H1 (cell line): ENCODE measurements at regions not wholly inside any gene's neighbourhood (a gene's known extent, or its start where the extent isn't known, plus 50 kb on each side); places are given as distances from the start of the nearest gene placed in this dataset.

Experiments used
- CTCF ChIA-PET: fragments of 300-600 bp; sonication (Branson Sonifier 250); formaldehyde crosslinking; loops from one replicate; lab custom pipeline; 2021; ENCODE audit not compliant: partially characterized antibody; lab: Charles Lee
- POLR2A ChIA-PET: fragments of 300-600 bp; sonication (Branson Sonifier 250); formaldehyde crosslinking; loops from one replicate; lab custom pipeline; 2021; ENCODE audit warnings: inconsistent platforms; ENCODE audit not compliant: partially characterized antibody; lab: Charles Lee
- DNase-seq, 2 experiments: peaks; one replicate each; pipeline versions ENCODE4 v3.0.0 to v3.0.0-alpha.2; 2010 to 2022; ENCODE audit warnings: low spot score in 2 of 2, low read depth in 1 of 2, mixed read lengths in 1 of 2
- FAIRE-seq: peaks from 2 replicates; lab custom pipeline; 2011; peaks lifted over from hg19 to GRCh38; lab: Jason Lieb, UNC
- H2AFZ ChIP-seq: 2 replicates; pipeline ENCODE4 v1.8.1; 2012; ENCODE audit warnings: low read length, inconsistent platforms
- H2AK5ac ChIP-seq: 2 replicates; pipeline ENCODE4 v1.6.1; 2013; ENCODE audit warnings: low read depth, low read length
- H2BK120ac ChIP-seq: replicated peaks from 2 replicates; pipeline ENCODE3; 2013; ENCODE audit warnings: low read depth, low read length, inconsistent platforms
- H2BK12ac ChIP-seq: 2 replicates; pipeline ENCODE4 v1.6.1; 2013; ENCODE audit warnings: low read depth, low read length
- H2BK15ac ChIP-seq: 2 replicates; pipeline ENCODE4 v1.6.1; 2013; ENCODE audit warnings: low read length
- H2BK20ac ChIP-seq: 2 replicates; pipeline ENCODE4 v1.6.1; 2013; ENCODE audit warnings: low read length
- H2BK5ac ChIP-seq: 2 replicates; pipeline ENCODE4 v1.6.1; 2013; ENCODE audit warnings: low read depth, low read length
- H3K14ac ChIP-seq: 2 replicates; pipeline ENCODE4 v1.6.1; 2013; ENCODE audit warnings: inconsistent platforms; ENCODE audit not compliant: insufficient read length
- H3K18ac ChIP-seq: 2 replicates; pipeline ENCODE4 v1.6.1; 2013; ENCODE audit warnings: low read length; ENCODE audit errors: extremely low read depth
- H3K23ac ChIP-seq: 2 replicates; pipeline ENCODE4 v1.6.1; 2013; ENCODE audit warnings: inconsistent platforms; ENCODE audit not compliant: insufficient read length
- H3K23me2 ChIP-seq: 2 replicates; pipeline ENCODE4 v1.6.1; 2013; ENCODE audit warnings: low read depth, low read length
- H3K27ac ChIP-seq: 2 replicates; pipeline ENCODE4 v1.6.1; 2011; ENCODE audit warnings: low read depth, low read length, inconsistent platforms
- H3K27me3 ChIP-seq, 4 experiments: replicated peaks in 1 of 4; 1 replicate in 1 of 4; 2 replicates in 3 of 4; pipeline versions ENCODE4 v1.6.1 to v1.8.1; 2011 to 2013; ENCODE audit warnings: low read length in 3 of 4, mild to moderate bottlenecking in 3 of 4, inconsistent platforms in 2 of 4, mixed read lengths in 2 of 4, moderate library complexity in 1 of 4; ENCODE audit not compliant: control insufficient read depth in 3 of 4, insufficient read depth in 3 of 4; ENCODE audit errors: extremely low read depth in 1 of 4
- H3K36me3 ChIP-seq, 4 experiments: 2 replicates each; pipeline versions ENCODE4 v1.6.1 to v1.8.1; 2011 to 2013; ENCODE audit warnings: mild to moderate bottlenecking in 4 of 4, low read length in 3 of 4, moderate library complexity in 2 of 4, control low read depth in 1 of 4, inconsistent platforms in 1 of 4; ENCODE audit not compliant: insufficient read depth in 4 of 4, control insufficient read depth in 2 of 4
- H3K4ac ChIP-seq: replicated peaks from 2 replicates; pipeline ENCODE3; 2013; ENCODE audit warnings: low read length, low read depth, mixed read lengths, inconsistent platforms; ENCODE audit not compliant: insufficient read length
- H3K4me1 ChIP-seq, 4 experiments: replicated peaks in 1 of 4; 1 replicate in 1 of 4; 2 replicates in 3 of 4; pipeline versions ENCODE4 v1.6.1 to v1.8.1; 2011 to 2013; ENCODE audit warnings: low read length in 3 of 4, inconsistent platforms in 2 of 4, mixed read lengths in 1 of 4; ENCODE audit not compliant: insufficient read depth in 4 of 4, control insufficient read depth in 3 of 4
- H3K4me2 ChIP-seq, 2 experiments: 2 replicates each; pipeline versions ENCODE4 v1.6.1 to v1.8.1; 2011 to 2013; ENCODE audit warnings: low read depth in 2 of 2, low read length in 2 of 2, control low read depth in 1 of 2, inconsistent platforms in 1 of 2, mild to moderate bottlenecking in 1 of 2; ENCODE audit not compliant: insufficient read depth in 1 of 2
- H3K4me3 ChIP-seq, 4 experiments: fragments of 200-600, 300-600 bp in 1 of 4; sonication (generic), shearing (Covaris generic), sonication (Bioruptor Twin) in 1 of 4; 2 replicates each; pipeline versions ENCODE4 v1.5.1 to v1.8.1; 2011 to 2016; ENCODE audit warnings: low read length in 4 of 4, low read depth in 3 of 4, control low read depth in 2 of 4, inconsistent platforms in 2 of 4, mild to moderate bottlenecking in 2 of 4, mixed read lengths in 1 of 4, moderate library complexity in 1 of 4; ENCODE audit not compliant: insufficient read depth in 2 of 4; ENCODE audit errors: extremely low read depth in 1 of 4
- H3K56ac ChIP-seq: replicated peaks from 2 replicates; pipeline ENCODE3; 2013; ENCODE audit warnings: low read depth, mild to moderate bottlenecking, mixed read lengths, low read length, inconsistent platforms; ENCODE audit not compliant: insufficient read length
- H3K79me1 ChIP-seq: 2 replicates; pipeline ENCODE4 v1.6.1; 2013; ENCODE audit warnings: low read depth, low read length, control low read depth
- H3K79me2 ChIP-seq, 2 experiments: 2 replicates each; pipeline versions ENCODE4 v1.6.1 to v1.8.1; 2012 to 2013; ENCODE audit warnings: low read length in 2 of 2, mild to moderate bottlenecking in 2 of 2, inconsistent platforms in 1 of 2; ENCODE audit not compliant: insufficient read depth in 2 of 2, control insufficient read depth in 1 of 2
- H3K9ac ChIP-seq, 4 experiments: replicated peaks in 1 of 4; 1 replicate in 1 of 4; 2 replicates in 3 of 4; pipeline versions ENCODE4 v1.6.1 to v1.8.1; 2011 to 2013; ENCODE audit warnings: low read depth in 3 of 4, low read length in 3 of 4, control low read depth in 2 of 4, mild to moderate bottlenecking in 2 of 4, moderate library complexity in 2 of 4, inconsistent platforms in 1 of 4; ENCODE audit errors: extremely low read depth in 1 of 4
- H3K9me3 ChIP-seq, 2 experiments: 2 replicates each; pipeline versions ENCODE4 v1.6.1 to v1.8.1; 2012 to 2013; ENCODE audit warnings: mild to moderate bottlenecking in 2 of 2, moderate library complexity in 2 of 2, control low read depth in 1 of 2, inconsistent platforms in 1 of 2, low read depth in 1 of 2, low read length in 1 of 2, mixed read lengths in 1 of 2; ENCODE audit not compliant: insufficient read depth in 2 of 2
- H4K20me1 ChIP-seq, 2 experiments: replicated peaks in 1 of 2; 2 replicates each; pipeline versions ENCODE3 to v1.8.1; 2011 to 2013; ENCODE audit warnings: inconsistent platforms in 2 of 2, low read length in 2 of 2, mild to moderate bottlenecking in 1 of 2; ENCODE audit not compliant: insufficient read depth in 2 of 2, control insufficient read depth in 1 of 2
- H4K5ac ChIP-seq: 2 replicates; pipeline ENCODE4 v1.6.1; 2013; ENCODE audit warnings: low read length, low read depth, mixed read lengths, inconsistent platforms; ENCODE audit not compliant: insufficient read length
- H4K8ac ChIP-seq: 2 replicates; pipeline ENCODE4 v1.8.0; 2013; ENCODE audit warnings: mild to moderate bottlenecking, moderate library complexity, low read length, inconsistent platforms; ENCODE audit not compliant: insufficient read depth; ENCODE audit errors: extremely low read depth
- H4K91ac ChIP-seq: replicated peaks from 2 replicates; pipeline ENCODE3; 2013; ENCODE audit warnings: low read length, mixed read lengths, inconsistent platforms; ENCODE audit not compliant: insufficient read length
- BACH1 ChIP-seq: IDR thresholded peaks from 2 replicates; pipeline ENCODE4 v1.6.1; 2012; ENCODE audit warnings: low read length, improper control_type of control experiment
- BCL11A ChIP-seq, 2 experiments: IDR thresholded peaks; one replicate each; pipeline ENCODE4 v1.6.1; 2011; ENCODE audit warnings: low read depth in 2 of 2, low read length in 2 of 2, mild to moderate bottlenecking in 2 of 2
- NANOG ChIP-seq: IDR thresholded peaks from 2 replicates; pipeline ENCODE4 v1.6.1; 2011; ENCODE audit warnings: low read length, low read depth, mild to moderate bottlenecking, inconsistent platforms; ENCODE audit not compliant: insufficient read depth, poor library complexity, severe bottlenecking
- RFX5 ChIP-seq: IDR thresholded peaks from 2 replicates; pipeline ENCODE4 v1.6.1; 2011; ENCODE audit warnings: low read depth, low read length, improper control_type of control experiment, borderline replicate concordance
- SAP30 ChIP-seq: fragments of 300-600 bp; sonication (generic); IDR thresholded peaks from 2 replicates; pipeline ENCODE4 v1.7.1; 2012; ENCODE audit warnings: low read length, moderate library complexity, mild to moderate bottlenecking, inconsistent platforms; ENCODE audit not compliant: insufficient read depth, insufficient replicate concordance
- WGBS, 2 experiments: shearing (Covaris generic) in 1 of 2; methylation state at CpG; one replicate each; pipeline versions ENCODE4 v1.1.6 to v1.1.7; 2013 to 2015; ENCODE audit warnings: low lambda C conversion rate in 2 of 2, mixed read lengths in 2 of 2, inconsistent platforms in 1 of 2, low coverage in 1 of 2, missing lambda C conversion rate in 1 of 2; ENCODE audit not compliant: insufficient replicate concordance in 2 of 2, insufficient coverage in 1 of 2, insufficient read length in 1 of 2; ENCODE audit errors: extremely low coverage in 1 of 2, missing lambda C conversion rate in 1 of 2; 5-methylcytosine and 5-hydroxymethylcytosine counted together

DNA sequence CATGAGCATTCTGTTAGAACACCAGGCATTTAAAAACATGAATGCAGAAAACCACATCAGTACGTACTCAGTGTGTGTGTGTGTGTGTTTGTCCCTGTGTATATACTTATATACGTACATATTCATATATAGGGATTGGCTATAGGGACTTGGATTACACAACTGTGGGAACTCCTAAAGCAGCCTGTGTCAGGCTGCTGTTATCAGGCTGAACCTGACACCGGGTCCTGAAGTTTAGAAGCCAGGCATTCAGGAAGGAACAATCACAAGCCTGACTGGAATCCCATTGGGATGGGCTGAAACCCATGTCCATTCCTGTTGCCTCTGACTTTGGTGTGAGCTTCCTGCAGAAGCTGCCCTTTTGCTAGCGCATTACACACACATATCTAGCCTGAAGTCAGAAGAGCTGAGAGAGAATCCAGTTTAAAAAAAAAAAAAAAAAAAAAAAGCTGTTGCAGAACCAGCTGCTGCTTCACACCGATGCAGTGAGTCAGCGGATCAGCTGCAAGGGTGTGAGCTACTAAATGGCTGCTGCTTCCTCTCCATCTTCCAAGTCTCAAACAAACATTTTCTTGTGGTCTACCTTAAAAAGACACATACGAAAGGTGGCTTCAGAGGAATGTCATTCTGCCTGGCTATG, 348.1 kb downstream of the THBS2 start:
- no peak overlapping the region for H3K4ac ChIP-seq
- H2AFZ ChIP-seq, result no peak overlapping the region
- H4K8ac ChIP-seq, result no peak overlapping the region
- H3K27ac ChIP-seq, result no peak overlapping the region
- H4K20me1 ChIP-seq, result no peaks in the 10 kb centered on the region
- H3K79me2 ChIP-seq, result no peaks in the 10 kb centered on the region
- no peaks in the 10 kb centered on the region for H3K23me2 ChIP-seq
- no peak overlapping the region for H3K4me3 ChIP-seq
- 71% methylated on average over 7 of the region's 7 CpGs; no CpG with 5 or more reads in 1 of the 2 experiments for WGBS, 2 experiments
- no peak overlapping the region for H2BK5ac ChIP-seq
- FAIRE-seq, result no peak
- no peak overlapping the region for H3K23ac ChIP-seq
- peaks cover 11 to 14% of the 10 kb centered on the region in 2 experiments for H3K9me3 ChIP-seq
- H4K91ac ChIP-seq, result no peak overlapping the region
- H3K27me3 ChIP-seq, result no peaks in the 10 kb centered on the region; a peak in 1 of 7 replicates
- ChIA-PET POLR2A (no interaction called here), CTCF (interaction anchor here (0.5 kb wide), 1 partner anchor 1612 kb away, joined by 3 read pairs; no protein-coding TSS in a partner anchor)
- no peak overlapping the region for H2BK120ac ChIP-seq
- no peak for TF ChIP-seq BCL11A (IDR thresholded peaks at IDR 0.05; ENCODE audit: low read depth in 2 of 2, low read length in 2 of 2)
- TF ChIP-seq SAP30, result no peak
- TF ChIP-seq BACH1, result no peak
- TF ChIP-seq RFX5, result no peak
- TF ChIP-seq NANOG, result no peak
- H3K36me3 ChIP-seq, result peaks cover 0 to 5% (median 0%) of the 10 kb centered on the region in 4 experiments; a peak in 2 of 8 replicates
- H3K56ac ChIP-seq, result no peak overlapping the region
- H2BK15ac ChIP-seq, result no peak overlapping the region
- no peak overlapping the region for H2BK12ac ChIP-seq
- no peak overlapping the region; a peak in 1 of 7 replicates for H3K9ac ChIP-seq
- no peaks in the 10 kb centered on the region for H3K79me1 ChIP-seq
- no peak overlapping the region for H3K4me2 ChIP-seq
- H2BK20ac ChIP-seq, result no peak overlapping the region
- H3K18ac ChIP-seq, result no peak overlapping the region
- no peak overlapping the region for H3K14ac ChIP-seq
- peaks cover 0 to 5% (median 2%) of the 10 kb centered on the region in 4 experiments; a peak in 2 of 7 replicates for H3K4me1 ChIP-seq
- H2AK5ac ChIP-seq, result no peak overlapping the region
- no peak overlapping the region for H4K5ac ChIP-seq
- DNase-seq, result no peak
